HG02852 (cell line): ENCODE measurements at regions not wholly inside any gene's neighbourhood (a gene's known extent, or its start where the extent isn't known, plus 50 kb on each side); places are given as distances from the start of the nearest gene placed in this dataset.

ENCODE experiments used
- ATAC-seq: cut with Tn5 transposase; IDR thresholded peaks from one replicate; pipeline ENCODE4 v1.9.1; 2021; ENCODE audit warnings: mild to moderate bottlenecking, moderate library complexity; ENCODE audit not compliant: unreplicated experiment

DNA sequence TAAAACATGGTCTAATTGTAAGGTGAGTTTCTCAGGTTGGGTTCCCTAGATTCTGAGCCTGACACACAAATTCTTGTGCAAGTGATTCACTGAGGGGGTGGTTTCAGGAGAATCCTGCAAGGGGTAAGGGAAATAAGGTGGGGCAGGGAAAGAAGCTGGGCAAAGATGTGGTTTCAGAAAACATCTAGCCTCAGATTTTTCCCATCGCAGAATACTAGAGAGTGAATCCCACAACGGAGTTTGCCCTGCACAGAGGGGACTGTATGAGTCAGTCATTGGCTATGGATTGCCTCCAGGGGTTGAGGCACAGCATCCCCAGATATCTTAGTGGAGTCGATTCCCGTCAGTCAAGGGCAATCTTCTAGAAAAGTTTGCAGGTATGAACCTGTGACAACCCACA lies 65.2 kb downstream of the PRL start:
- ATAC-seq = no peak

DNA sequence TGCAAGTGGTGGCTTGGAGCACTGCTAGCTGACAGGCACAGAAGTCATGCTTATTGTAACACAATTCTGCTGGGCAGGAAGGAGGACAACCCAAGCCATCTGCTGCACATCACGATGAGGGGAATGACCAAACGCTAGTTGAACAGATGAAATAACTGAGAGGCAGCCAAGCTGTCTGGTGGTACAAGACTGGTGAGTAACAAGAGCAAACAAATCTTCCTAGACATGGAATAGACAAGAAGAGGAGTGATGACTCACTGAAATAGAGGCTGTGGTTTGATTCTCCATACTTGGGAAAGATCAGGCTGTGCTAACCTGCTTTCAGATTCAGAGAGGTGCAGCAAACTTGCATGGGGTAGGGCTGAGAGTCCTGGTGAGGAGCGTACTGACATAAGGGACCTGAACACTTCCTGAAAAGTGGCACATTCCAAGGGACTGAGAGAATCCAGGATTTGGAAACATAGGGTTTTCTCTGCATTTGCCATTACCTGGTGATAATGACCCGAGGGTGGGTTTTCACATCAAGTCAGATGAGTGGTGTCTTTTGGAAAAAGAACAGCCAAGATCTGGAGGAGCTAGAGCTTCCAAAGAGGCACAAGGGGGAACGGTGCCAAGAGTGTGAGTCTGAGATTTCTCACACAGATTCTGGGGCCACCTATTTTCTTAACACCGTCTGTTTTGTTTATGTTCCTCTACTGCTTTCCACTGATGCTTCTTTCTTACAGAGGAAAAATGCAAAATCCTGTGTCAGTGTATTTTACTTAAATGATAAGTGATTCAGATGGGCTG lies 60.0 kb downstream of the PRL start:
- ATAC-seq = no peak
